HEK293 (cell line): ENCODE measurements at regions not wholly inside any gene's neighbourhood (a gene's known extent, or its start where the extent isn't known, plus 50 kb on each side); places are given as distances from the start of the nearest gene placed in this dataset.

Source experiments
- CTCF ChIA-PET: fragments of 350-600 bp; formaldehyde crosslinking; extraction: SDS; loops from one replicate; lab custom pipeline; 2021; ENCODE audit warnings: antibody characterized with exemption; lab: Yijun Ruan, JAX
- POLR2A ChIA-PET: fragments of 300-600 bp; formaldehyde crosslinking; extraction: SDS; loops from one replicate; lab custom pipeline; 2020; ENCODE audit warnings: antibody characterized with exemption, inconsistent platforms; lab: Yijun Ruan, JAX
- H3K27ac ChIP-seq: fragments of 200-500 bp; sonication (Bioruptor generic); 2 replicates; pipeline ENCODE4 v1.5.1; 2014; ENCODE audit warnings: low read depth, low read length, control low read depth, inconsistent platforms; ENCODE audit errors: extremely low read depth
- H3K36me3 ChIP-seq, 2 experiments: fragments of 200-500 bp in 1 of 2; sonication (Bioruptor generic) in 1 of 2; 1 replicate in 1 of 2; 2 replicates in 1 of 2; pipeline ENCODE4 v1.5.1; 2014 to 2017; ENCODE audit warnings: inconsistent platforms in 2 of 2, low read length in 2 of 2; ENCODE audit not compliant: control insufficient read depth in 2 of 2, insufficient read depth in 1 of 2
- H3K4me1 ChIP-seq: fragments of 200-500 bp; sonication (Bioruptor generic); 2 replicates; pipeline ENCODE4 v1.5.1; 2014; ENCODE audit warnings: mild to moderate bottlenecking, low read length, inconsistent platforms; ENCODE audit not compliant: control insufficient read depth, insufficient read depth
- H3K4me3 ChIP-seq: 2 replicates; pipeline ENCODE4 v1.5.1; 2011; ENCODE audit warnings: low read depth, mild to moderate bottlenecking, control low read depth, low read length, moderate library complexity
- H3K9me3 ChIP-seq: fragments of 200-500 bp; sonication (Bioruptor generic); 2 replicates; pipeline ENCODE4 v1.5.1; 2014; ENCODE audit warnings: low read depth, low read length, inconsistent platforms; ENCODE audit not compliant: control insufficient read depth, insufficient read depth
- OVOL3 ChIP-seq: fragments of 450-650 bp; formaldehyde crosslinking; IDR thresholded peaks from 2 replicates; pipeline ENCODE4 v1.5.1; 2016; ENCODE audit warnings: missing biosample characterization, missing genetic modification characterization
- ZNF132 ChIP-seq: fragments of 450-650 bp; formaldehyde crosslinking; IDR thresholded peaks from 2 replicates; pipeline ENCODE4 v1.5.1; 2017; ENCODE audit warnings: missing biosample characterization, missing genetic modification characterization, borderline replicate concordance
- ZNF175 ChIP-seq: fragments of 450-650 bp; formaldehyde crosslinking; IDR thresholded peaks from 2 replicates; pipeline ENCODE4 v1.5.1; 2016; ENCODE audit warnings: missing biosample characterization, missing genetic modification characterization
- ZNF274 ChIP-seq, 2 experiments: fragments of 200-500 bp in 1 of 2; fragments of 450-650 bp in 1 of 2; sonication (Bioruptor generic) in 1 of 2; formaldehyde crosslinking in 1 of 2; IDR thresholded peaks; 2 replicates each; pipeline versions ENCODE4 v1.5.1 to v1.6.1; 2014 to 2016; ENCODE audit warnings: borderline replicate concordance in 1 of 2, inconsistent platforms in 1 of 2, low read length in 1 of 2, missing biosample characterization in 1 of 2, missing genetic modification characterization in 1 of 2
- ZNF292 ChIP-seq: fragments of 450-650 bp; formaldehyde crosslinking; IDR thresholded peaks from 2 replicates; pipeline ENCODE4 v1.5.1; 2016; ENCODE audit warnings: low read depth, missing biosample characterization, missing genetic modification characterization, borderline replicate concordance
- ZNF366 ChIP-seq: fragments of 450-650 bp; formaldehyde crosslinking; conservative IDR thresholded peaks from 2 replicates; pipeline ENCODE4 v1.5.1; 2016; ENCODE audit warnings: missing biosample characterization, missing genetic modification characterization
- ZNF37A ChIP-seq: fragments of 450-650 bp; IDR thresholded peaks from 2 replicates; pipeline ENCODE4 v1.5.1; 2018; ENCODE audit warnings: missing biosample characterization, missing genetic modification characterization
- ZNF404 ChIP-seq: fragments of 450-650 bp; formaldehyde crosslinking; IDR thresholded peaks from 2 replicates; pipeline ENCODE4 v1.5.1; 2017; ENCODE audit warnings: missing biosample characterization, missing genetic modification characterization
- ZNF48 ChIP-seq: fragments of 450-650 bp; formaldehyde crosslinking; IDR thresholded peaks from 2 replicates; pipeline ENCODE4 v1.5.1; 2016; ENCODE audit warnings: missing biosample characterization, missing genetic modification characterization
- ZNF501 ChIP-seq: fragments of 450-650 bp; formaldehyde crosslinking; IDR thresholded peaks from 2 replicates; pipeline ENCODE4 v1.5.1; 2016; ENCODE audit warnings: missing biosample characterization, missing genetic modification characterization
- ZNF548 ChIP-seq: fragments of 450-650 bp; formaldehyde crosslinking; IDR thresholded peaks from 2 replicates; pipeline ENCODE4 v1.5.1; 2016; ENCODE audit warnings: missing biosample characterization, missing genetic modification characterization
- ZNF701 ChIP-seq: fragments of 450-650 bp; formaldehyde crosslinking; IDR thresholded peaks from 2 replicates; pipeline ENCODE4 v1.5.1; 2016; ENCODE audit warnings: missing biosample characterization, missing genetic modification characterization
- TF ChIP-seq, protein P1 (sequence below): fragments of 450-650 bp; formaldehyde crosslinking; IDR thresholded peaks from 2 replicates; pipeline ENCODE4 v1.5.1; 2016; ENCODE audit warnings: missing biosample characterization, missing genetic modification characterization
- TF ChIP-seq, protein P2 (sequence below): fragments of 450-650 bp; formaldehyde crosslinking; conservative IDR thresholded peaks from 2 replicates; pipeline ENCODE4 v1.5.1; 2016; ENCODE audit warnings: low read depth, missing biosample characterization, missing genetic modification characterization
- TF ChIP-seq, protein P3 (sequence below): fragments of 450-650 bp; formaldehyde crosslinking; IDR thresholded peaks from 2 replicates; pipeline ENCODE4 v1.5.1; 2016; ENCODE audit warnings: missing biosample characterization, missing genetic modification characterization

DNA sequence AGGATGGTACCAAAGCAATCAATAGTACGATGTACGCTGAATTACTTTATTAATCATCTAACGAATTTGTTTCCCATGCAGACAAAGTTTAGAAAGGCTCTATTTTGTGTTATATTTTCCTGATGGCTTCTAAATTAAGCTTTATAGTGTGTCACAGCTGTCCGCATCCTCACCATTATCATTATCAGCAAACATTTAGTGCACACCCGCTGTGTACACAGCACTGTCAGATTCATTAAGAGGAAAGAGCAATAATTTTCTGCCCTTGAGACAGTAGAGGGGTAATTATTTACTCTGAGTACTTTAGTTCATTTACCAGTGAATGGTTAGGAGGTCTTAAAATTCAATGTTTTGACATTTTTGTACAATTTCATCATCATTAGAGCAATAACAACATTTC is 233.3 kb upstream of the PTPRZ1 start:
- no peak overlapping the region for H3K4me3 ChIP-seq
- no peaks in the 10 kb centered on the region for H3K36me3 ChIP-seq
- ChIA-PET POLR2A (no interaction called here), CTCF (no interaction called here)
- no peaks in the 10 kb centered on the region for H3K9me3 ChIP-seq
- no peaks in the 10 kb centered on the region for H3K4me1 ChIP-seq
- no peak overlapping the region for H3K27ac ChIP-seq
- TF ChIP-seq ZNF404 (tag by site-specific recombination) (no peak), ZNF292 (tag by site-specific recombination) (no peak), OVOL3 (tag by site-specific recombination) (no peak), ZNF132 (no peak), ZNF37A (tag by site-specific recombination) (no peak)
- TF ChIP-seq, protein P1, sequence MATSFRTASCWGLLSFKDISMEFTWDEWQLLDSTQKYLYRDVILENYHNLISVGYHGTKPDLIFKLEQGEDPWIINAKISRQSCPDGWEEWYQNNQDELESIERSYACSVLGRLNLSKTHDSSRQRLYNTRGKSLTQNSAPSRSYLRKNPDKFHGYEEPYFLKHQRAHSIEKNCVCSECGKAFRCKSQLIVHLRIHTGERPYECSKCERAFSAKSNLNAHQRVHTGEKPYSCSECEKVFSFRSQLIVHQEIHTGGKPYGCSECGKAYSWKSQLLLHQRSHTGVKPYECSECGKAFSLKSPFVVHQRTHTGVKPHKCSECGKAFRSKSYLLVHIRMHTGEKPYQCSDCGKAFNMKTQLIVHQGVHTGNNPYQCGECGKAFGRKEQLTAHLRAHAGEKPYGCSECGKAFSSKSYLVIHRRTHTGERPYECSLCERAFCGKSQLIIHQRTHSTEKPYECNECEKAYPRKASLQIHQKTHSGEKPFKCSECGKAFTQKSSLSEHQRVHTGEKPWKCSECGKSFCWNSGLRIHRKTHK: no peak

DNA sequence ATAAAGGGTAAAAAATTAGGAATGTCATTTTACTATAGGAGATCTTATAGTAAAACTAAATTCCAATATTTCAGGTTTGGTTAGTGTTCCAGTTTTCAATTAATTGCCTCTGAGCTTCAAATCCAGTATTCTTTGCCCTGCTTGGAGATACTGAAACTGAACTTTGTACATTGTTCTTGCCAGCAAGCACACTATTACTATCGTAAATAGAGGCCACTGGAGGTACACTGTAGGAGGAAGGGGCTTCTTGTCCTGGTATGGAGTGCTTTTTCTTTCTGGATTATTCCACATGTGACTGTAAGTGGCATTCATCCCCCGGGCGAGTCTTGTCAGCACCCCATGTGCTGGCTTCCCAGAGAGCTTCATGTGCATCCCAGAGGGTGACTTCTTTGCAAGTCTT is 234.7 kb upstream of the PTPRZ1 start:
- Histone ChIP-seq H3K36me3 (no peaks in the 10 kb centered on the region), H3K9me3 (no peaks in the 10 kb centered on the region), H3K4me1 (no peaks in the 10 kb centered on the region), H3K27ac (no peak overlapping the region), H3K4me3 (no peak overlapping the region)
- POLR2A ChIA-PET: no interaction called here
- CTCF ChIA-PET: interaction anchor here (1.2 kb wide), 1 partner anchor 293 kb away, joined by 3 read pairs; no protein-coding TSS in a partner anchor
- no peak for TF ChIP-seq ZNF175 (tag by site-specific recombination)
- TF ChIP-seq, protein P2, sequence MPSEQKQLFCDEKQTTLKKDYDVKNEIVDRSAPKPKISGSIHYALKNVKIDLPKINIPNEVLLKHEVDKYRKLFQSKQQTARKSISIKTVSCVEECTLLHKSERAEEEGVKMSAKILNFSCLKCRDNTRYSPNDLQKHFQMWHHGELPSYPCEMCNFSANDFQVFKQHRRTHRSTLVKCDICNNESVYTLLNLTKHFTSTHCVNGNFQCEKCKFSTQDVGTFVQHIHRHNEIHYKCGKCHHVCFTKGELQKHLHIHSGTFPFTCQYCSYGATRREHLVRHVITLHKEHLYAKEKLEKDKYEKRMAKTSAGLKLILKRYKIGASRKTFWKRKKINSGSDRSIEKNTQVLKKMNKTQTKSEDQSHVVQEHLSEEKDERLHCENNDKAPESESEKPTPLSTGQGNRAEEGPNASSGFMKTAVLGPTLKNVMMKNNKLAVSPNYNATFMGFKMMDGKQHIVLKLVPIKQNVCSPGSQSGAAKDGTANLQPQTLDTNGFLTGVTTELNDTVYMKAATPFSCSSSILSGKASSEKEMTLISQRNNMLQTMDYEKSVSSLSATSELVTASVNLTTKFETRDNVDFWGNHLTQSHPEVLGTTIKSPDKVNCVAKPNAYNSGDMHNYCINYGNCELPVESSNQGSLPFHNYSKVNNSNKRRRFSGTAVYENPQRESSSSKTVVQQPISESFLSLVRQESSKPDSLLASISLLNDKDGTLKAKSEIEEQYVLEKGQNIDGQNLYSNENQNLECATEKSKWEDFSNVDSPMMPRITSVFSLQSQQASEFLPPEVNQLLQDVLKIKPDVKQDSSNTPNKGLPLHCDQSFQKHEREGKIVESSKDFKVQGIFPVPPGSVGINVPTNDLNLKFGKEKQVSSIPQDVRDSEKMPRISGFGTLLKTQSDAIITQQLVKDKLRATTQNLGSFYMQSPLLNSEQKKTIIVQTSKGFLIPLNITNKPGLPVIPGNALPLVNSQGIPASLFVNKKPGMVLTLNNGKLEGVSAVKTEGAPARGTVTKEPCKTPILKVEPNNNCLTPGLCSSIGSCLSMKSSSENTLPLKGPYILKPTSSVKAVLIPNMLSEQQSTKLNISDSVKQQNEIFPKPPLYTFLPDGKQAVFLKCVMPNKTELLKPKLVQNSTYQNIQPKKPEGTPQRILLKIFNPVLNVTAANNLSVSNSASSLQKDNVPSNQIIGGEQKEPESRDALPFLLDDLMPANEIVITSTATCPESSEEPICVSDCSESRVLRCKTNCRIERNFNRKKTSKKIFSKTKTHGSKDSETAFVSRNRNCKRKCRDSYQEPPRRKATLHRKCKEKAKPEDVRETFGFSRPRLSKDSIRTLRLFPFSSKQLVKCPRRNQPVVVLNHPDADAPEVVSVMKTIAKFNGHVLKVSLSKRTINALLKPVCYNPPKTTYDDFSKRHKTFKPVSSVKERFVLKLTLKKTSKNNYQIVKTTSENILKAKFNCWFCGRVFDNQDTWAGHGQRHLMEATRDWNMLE (tag by site-specific recombination): no peak
- TF ChIP-seq, protein P3, sequence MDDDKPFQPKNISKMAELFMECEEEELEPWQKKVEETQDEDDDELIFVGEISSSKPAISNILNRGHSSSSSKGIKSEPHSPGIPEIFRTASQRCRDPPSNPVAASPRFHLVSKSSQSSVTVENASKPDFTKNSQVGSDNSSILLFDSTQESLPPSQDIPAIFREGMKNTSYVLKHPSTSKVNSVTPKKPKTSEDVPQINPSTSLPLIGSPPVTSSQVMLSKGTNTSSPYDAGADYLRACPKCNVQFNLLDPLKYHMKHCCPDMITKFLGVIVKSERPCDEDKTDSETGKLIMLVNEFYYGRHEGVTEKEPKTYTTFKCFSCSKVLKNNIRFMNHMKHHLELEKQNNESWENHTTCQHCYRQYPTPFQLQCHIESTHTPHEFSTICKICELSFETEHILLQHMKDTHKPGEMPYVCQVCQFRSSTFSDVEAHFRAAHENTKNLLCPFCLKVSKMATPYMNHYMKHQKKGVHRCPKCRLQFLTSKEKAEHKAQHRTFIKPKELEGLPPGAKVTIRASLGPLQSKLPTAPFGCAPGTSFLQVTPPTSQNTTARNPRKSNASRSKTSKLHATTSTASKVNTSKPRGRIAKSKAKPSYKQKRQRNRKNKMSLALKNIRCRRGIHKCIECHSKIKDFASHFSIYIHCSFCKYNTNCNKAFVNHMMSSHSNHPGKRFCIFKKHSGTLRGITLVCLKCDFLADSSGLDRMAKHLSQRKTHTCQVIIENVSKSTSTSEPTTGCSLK (tag by site-specific recombination): no peak
- TF ChIP-seq ZNF274 (IDR thresholded peaks at IDR 0.05; ENCODE audit: low read length): no peak
- no peak for TF ChIP-seq ZNF274 (tag by site-specific recombination; IDR thresholded peaks at IDR 0.05; ENCODE audit: borderline replicate concordance)
- no peak for TF ChIP-seq ZNF501
- TF ChIP-seq ZNF701: no peak
- no peak for TF ChIP-seq ZNF37A (tag by site-specific recombination)
- no peak for TF ChIP-seq ZNF548 (tag by site-specific recombination)
- TF ChIP-seq ZNF48 (tag by site-specific recombination): no peak
- TF ChIP-seq ZNF366 (tag by site-specific recombination): no peak
